ENCODE measurements at regions not wholly inside any gene's neighbourhood (a gene's known extent, or its start where the extent isn't known, plus 50 kb on each side); places are given as distances from the start of the nearest gene placed in this dataset.

DNA sequence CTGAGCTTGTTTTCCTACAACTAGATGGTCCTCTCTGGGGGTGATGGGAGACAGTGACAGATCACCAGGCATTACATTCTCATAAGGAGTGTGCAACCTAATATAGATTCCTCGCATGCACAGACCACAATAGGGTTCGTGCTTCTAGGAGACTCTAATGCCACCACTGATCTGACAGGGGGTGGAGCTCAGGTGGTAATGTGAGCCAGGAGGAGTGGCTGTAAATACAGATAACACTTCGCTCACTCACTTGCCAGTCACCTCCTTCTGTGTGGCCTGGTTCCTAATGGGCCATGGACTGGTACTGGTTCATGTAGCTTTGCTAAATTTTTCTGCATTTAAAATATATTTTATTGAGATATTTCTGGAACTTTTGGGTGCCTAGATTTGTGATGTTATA lies 202.3 kb upstream of the ZNF32 start:
- Histone ChIP-seq H3K9ac (ENCODE audit: low read length) (no peak overlapping the region), H3K9me3 (replicated peaks; ENCODE audit: insufficient read depth, low read length) (no peaks in the 10 kb centered on the region), H3K79me2 (ENCODE audit: low read length) (no peaks in the 10 kb centered on the region), H3K4me1 (ENCODE audit: low read length) (no peaks in the 10 kb centered on the region), H3K9me2 (replicated peaks; ENCODE audit: insufficient read depth, low read length) (no peaks in the 10 kb centered on the region), H2AFZ (ENCODE audit: low read length) (no peak overlapping the region), H3K36me3 (replicated peaks; ENCODE audit: insufficient read depth, low read length) (no peaks in the 10 kb centered on the region), H3K4me2 (ENCODE audit: low read depth, low read length) (no peak overlapping the region), H3K4me3 (ENCODE audit: low read length) (no peak overlapping the region), H3F3A (ENCODE audit: insufficient read depth, low read length) (no peaks in the 10 kb centered on the region), H3K27ac (ENCODE audit: low read length) (no peak overlapping the region), H4K20me1 (ENCODE audit: insufficient read depth, low read length) (no peaks in the 10 kb centered on the region), H3K27me3 (replicated peaks; ENCODE audit: insufficient read depth, low read length) (no peaks in the 10 kb centered on the region)
- DNase-seq: no peak
- TF ChIP-seq, protein P1, sequence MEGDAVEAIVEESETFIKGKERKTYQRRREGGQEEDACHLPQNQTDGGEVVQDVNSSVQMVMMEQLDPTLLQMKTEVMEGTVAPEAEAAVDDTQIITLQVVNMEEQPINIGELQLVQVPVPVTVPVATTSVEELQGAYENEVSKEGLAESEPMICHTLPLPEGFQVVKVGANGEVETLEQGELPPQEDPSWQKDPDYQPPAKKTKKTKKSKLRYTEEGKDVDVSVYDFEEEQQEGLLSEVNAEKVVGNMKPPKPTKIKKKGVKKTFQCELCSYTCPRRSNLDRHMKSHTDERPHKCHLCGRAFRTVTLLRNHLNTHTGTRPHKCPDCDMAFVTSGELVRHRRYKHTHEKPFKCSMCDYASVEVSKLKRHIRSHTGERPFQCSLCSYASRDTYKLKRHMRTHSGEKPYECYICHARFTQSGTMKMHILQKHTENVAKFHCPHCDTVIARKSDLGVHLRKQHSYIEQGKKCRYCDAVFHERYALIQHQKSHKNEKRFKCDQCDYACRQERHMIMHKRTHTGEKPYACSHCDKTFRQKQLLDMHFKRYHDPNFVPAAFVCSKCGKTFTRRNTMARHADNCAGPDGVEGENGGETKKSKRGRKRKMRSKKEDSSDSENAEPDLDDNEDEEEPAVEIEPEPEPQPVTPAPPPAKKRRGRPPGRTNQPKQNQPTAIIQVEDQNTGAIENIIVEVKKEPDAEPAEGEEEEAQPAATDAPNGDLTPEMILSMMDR (IDR thresholded peaks at IDR 0.05; ENCODE audit: low read length): no peak
- TF ChIP-seq EZH2phosphoT487 (IDR thresholded peaks at IDR 0.05; ENCODE audit: low read length): no peak
- no peak for TF ChIP-seq EZH2 (optimal IDR thresholded peaks at IDR 0.05; ENCODE audit: low read depth, low read length)

DNA sequence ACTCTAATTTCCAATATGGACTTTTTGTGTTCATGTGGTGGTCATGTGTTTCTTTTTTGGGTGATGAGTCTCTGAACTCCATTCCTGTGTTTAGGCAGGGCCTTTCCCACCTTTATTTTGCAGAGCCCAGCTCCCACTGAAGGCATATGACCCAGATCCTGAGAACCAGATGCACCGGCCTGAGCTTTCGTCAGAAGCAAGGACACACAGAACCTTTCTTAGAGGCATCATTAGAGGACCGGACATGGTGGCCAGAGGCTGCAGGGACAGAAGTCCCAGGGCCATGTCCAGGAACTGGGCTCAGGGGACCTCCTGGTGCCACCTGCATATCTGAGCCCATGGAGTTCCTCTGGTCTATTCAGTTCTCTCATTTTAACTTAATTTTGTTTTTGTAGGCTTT lies 200.9 kb upstream of the ZNF32 start:
- no peaks in the 10 kb centered on the region for H3F3A ChIP-seq (ENCODE audit: insufficient read depth, low read length)
- no peaks in the 10 kb centered on the region for H3K36me3 ChIP-seq (replicated peaks; ENCODE audit: insufficient read depth, low read length)
- no peaks in the 10 kb centered on the region for H3K27me3 ChIP-seq (replicated peaks; ENCODE audit: insufficient read depth, low read length)
- H3K4me3 ChIP-seq (ENCODE audit: low read length): no peak overlapping the region
- H4K20me1 ChIP-seq (ENCODE audit: insufficient read depth, low read length): no peaks in the 10 kb centered on the region
- H3K9me2 ChIP-seq (replicated peaks; ENCODE audit: insufficient read depth, low read length): no peaks in the 10 kb centered on the region
- H3K4me1 ChIP-seq (ENCODE audit: low read length): no peaks in the 10 kb centered on the region
- no peaks in the 10 kb centered on the region for H3K9me3 ChIP-seq (replicated peaks; ENCODE audit: insufficient read depth, low read length)
- H3K79me2 ChIP-seq (ENCODE audit: low read length): no peaks in the 10 kb centered on the region
- H3K4me2 ChIP-seq (ENCODE audit: low read depth, low read length): no peak overlapping the region
- no peak overlapping the region for H3K9ac ChIP-seq (ENCODE audit: low read length)
- H2AFZ ChIP-seq (ENCODE audit: low read length): no peak overlapping the region
- no peak for DNase-seq
- no peak overlapping the region for H3K27ac ChIP-seq (ENCODE audit: low read length)
- no peak for TF ChIP-seq EZH2phosphoT487 (IDR thresholded peaks at IDR 0.05; ENCODE audit: low read length)
- no peak for TF ChIP-seq EZH2 (optimal IDR thresholded peaks at IDR 0.05; ENCODE audit: low read depth, low read length)
- TF ChIP-seq, protein P1 (IDR thresholded peaks at IDR 0.05; ENCODE audit: low read length): no peak

DNA sequence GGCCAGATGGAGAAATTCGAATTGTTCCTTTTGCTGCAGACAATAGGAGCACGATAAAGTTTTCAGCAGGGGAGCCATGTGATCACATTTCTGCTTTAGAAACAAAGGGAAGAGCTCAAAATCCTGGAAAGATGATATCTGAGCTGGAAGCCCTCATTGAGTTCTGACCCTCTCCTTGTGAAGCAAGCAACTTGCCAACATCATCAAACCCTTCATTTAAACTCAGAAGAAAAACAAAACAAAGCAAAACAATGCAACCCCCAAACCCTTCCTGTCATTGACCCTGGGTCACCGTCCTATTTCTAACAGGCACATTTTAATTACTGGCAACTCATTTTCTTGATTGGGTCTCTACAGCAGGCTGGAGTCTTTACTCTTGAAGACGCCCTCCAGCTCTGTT lies 198.3 kb upstream of the ZNF32 start:
- no peaks in the 10 kb centered on the region for H3K9me3 ChIP-seq (replicated peaks; ENCODE audit: insufficient read depth, low read length)
- TF ChIP-seq, protein P1 (IDR thresholded peaks at IDR 0.05; ENCODE audit: low read length): no peak
- no peak for TF ChIP-seq EZH2 (optimal IDR thresholded peaks at IDR 0.05; ENCODE audit: low read depth, low read length)
- no peaks in the 10 kb centered on the region for H3K4me1 ChIP-seq (ENCODE audit: low read length)
- no peak overlapping the region for H3K27ac ChIP-seq (ENCODE audit: low read length)
- H3K4me3 ChIP-seq (ENCODE audit: low read length): no peak overlapping the region
- H2AFZ ChIP-seq (ENCODE audit: low read length): no peak overlapping the region
- no peaks in the 10 kb centered on the region for H3K9me2 ChIP-seq (replicated peaks; ENCODE audit: insufficient read depth, low read length)
- no peaks in the 10 kb centered on the region for H3K79me2 ChIP-seq (ENCODE audit: low read length)
- no peaks in the 10 kb centered on the region for H3K36me3 ChIP-seq (replicated peaks; ENCODE audit: insufficient read depth, low read length)
- DNase-seq: no peak
- H3K27me3 ChIP-seq (replicated peaks; ENCODE audit: insufficient read depth, low read length): no peaks in the 10 kb centered on the region
- H3F3A ChIP-seq (ENCODE audit: insufficient read depth, low read length): no peaks in the 10 kb centered on the region
- no peaks in the 10 kb centered on the region for H4K20me1 ChIP-seq (ENCODE audit: insufficient read depth, low read length)
- H3K9ac ChIP-seq (ENCODE audit: low read length): no peak overlapping the region
- no peak overlapping the region for H3K4me2 ChIP-seq (ENCODE audit: low read depth, low read length)
